HepG2 (cell line): ENCODE measurements at regions not wholly inside any gene's neighbourhood (a gene's known extent, or its start where the extent isn't known, plus 50 kb on each side); places are given as distances from the start of the nearest gene placed in this dataset.

Source experiments
- ATAC-seq: fragments of 200-7000 bp; cut with Tn5 transposase; 3 replicates; pipeline ENCODE4 v1.9.1; 2020; ENCODE audit warnings: mild to moderate bottlenecking, moderate library complexity
- BruUV-seq: library from RNA; stranded (reverse); fragments of 400-500 nt; replicated peaks from 2 replicates; lab custom pipeline; 2021; lab: Mats Ljungman, UMichigan
- CTCF ChIA-PET: fragments of 300-600 bp; formaldehyde crosslinking; extraction: SDS; loops from one replicate; lab custom pipeline; 2021; ENCODE audit warnings: low total read pairs, inconsistent platforms, low intra/inter-chr PET ratio; lab: Yijun Ruan, JAX
- POLR2A ChIA-PET: fragments of 350-600 bp; sonication (Branson Sonifier 250); formaldehyde crosslinking; loops from one replicate; lab custom pipeline; 2020; ENCODE audit warnings: antibody characterized with exemption, inconsistent platforms; lab: Yijun Ruan, JAX
- DNase-seq: peaks from one replicate; pipeline ENCODE4 v3.0.0-alpha.2; 2015; ENCODE audit warnings: low spot score
- FAIRE-seq: peaks from 3 replicates; lab custom pipeline; 2011; peaks lifted over from hg19 to GRCh38; lab: Jason Lieb, UNC
- H2AFZ ChIP-seq: one replicate; pipeline ENCODE4 v1.6.1; 2011; ENCODE audit warnings: low read length, inconsistent platforms
- H3K27ac ChIP-seq: fragments of 300-600 bp; 3 replicates; pipeline ENCODE4 v1.8.0; 2011; ENCODE audit warnings: mixed run types, mild to moderate bottlenecking, mixed read lengths, low read length, inconsistent platforms; ENCODE audit not compliant: insufficient read depth; ENCODE audit errors: extremely low read length
- H3K27me3 ChIP-seq, 2 experiments: fragments of 200-600 bp in 1 of 2; 2 replicates in 1 of 2; 3 replicates in 1 of 2; pipeline versions ENCODE4 v1.6.0 to v1.8.0; 2011; ENCODE audit warnings: low read length in 2 of 2, mild to moderate bottlenecking in 2 of 2, moderate library complexity in 2 of 2, inconsistent platforms in 1 of 2; ENCODE audit not compliant: insufficient read depth in 2 of 2, control insufficient read depth in 1 of 2
- H3K36me3 ChIP-seq, 2 experiments: fragments of 200-600 bp in 1 of 2; replicated peaks in 1 of 2; 2 replicates in 1 of 2; 3 replicates in 1 of 2; pipeline versions ENCODE4 v1.5.1 to v1.8.0; 2011; ENCODE audit warnings: low read length in 2 of 2, inconsistent platforms in 1 of 2; ENCODE audit not compliant: insufficient read depth in 2 of 2, control insufficient read depth in 1 of 2
- H3K4me1 ChIP-seq: 2 replicates; pipeline ENCODE4 v1.5.1; 2012; ENCODE audit warnings: low read length, inconsistent platforms; ENCODE audit not compliant: insufficient read depth
- H3K4me2 ChIP-seq: 2 replicates; pipeline ENCODE4 v1.6.0; 2011; ENCODE audit warnings: low read depth, low read length, inconsistent platforms
- H3K4me3 ChIP-seq, 3 experiments: fragments of 200-600 bp in 1 of 3; sonication (generic), shearing (Covaris generic) in 1 of 3; replicated peaks in 1 of 3; 2 replicates each; pipeline ENCODE4 v1.5.1; 2011 to 2016; ENCODE audit warnings: low read length in 3 of 3, inconsistent platforms in 2 of 3, low read depth in 2 of 3, mild to moderate bottlenecking in 2 of 3, control low read depth in 1 of 3, mixed read lengths in 1 of 3; ENCODE audit not compliant: insufficient read depth in 1 of 3
- H3K79me2 ChIP-seq: one replicate; pipeline ENCODE4 v1.6.1; 2011; ENCODE audit warnings: low read length, inconsistent platforms; ENCODE audit not compliant: insufficient read depth
- H3K9ac ChIP-seq: 2 replicates; pipeline ENCODE4 v1.6.0; 2011; ENCODE audit warnings: mild to moderate bottlenecking, low read depth, low read length, inconsistent platforms; ENCODE audit not compliant: insufficient read depth
- H3K9me3 ChIP-seq: 2 replicates; pipeline ENCODE4 v1.5.1; 2012; ENCODE audit warnings: mild to moderate bottlenecking, low read length
- H4K20me1 ChIP-seq: 2 replicates; pipeline ENCODE4 v1.6.0; 2011; ENCODE audit warnings: inconsistent platforms, mild to moderate bottlenecking, low read length, moderate library complexity; ENCODE audit not compliant: insufficient read depth
- ASH2L ChIP-seq: fragments of 300-600, 200-600 bp; sonication (generic); IDR thresholded peaks from 2 replicates; pipeline ENCODE4 v1.7.0; 2017; ENCODE audit warnings: low read depth, mild to moderate bottlenecking, moderate library complexity, mixed read lengths, low read length; ENCODE audit not compliant: insufficient read length
- DBP ChIP-seq: sonication (generic); formaldehyde crosslinking; IDR thresholded peaks from 2 replicates; pipeline ENCODE4 v1.4.0; 2020; ENCODE audit warnings: missing genetic modification reagents; ENCODE audit errors: not compliant biosample characterization
- ESRRA ChIP-seq: sonication (generic); formaldehyde crosslinking; IDR thresholded peaks from 2 replicates; pipeline ENCODE4 v1.5.1; 2020; ENCODE audit warnings: mild to moderate bottlenecking, low read depth, missing genetic modification reagents
- GZF1 ChIP-seq: sonication (generic); formaldehyde crosslinking; IDR thresholded peaks from 2 replicates; pipeline ENCODE4 v1.5.1; 2020; ENCODE audit warnings: mild to moderate bottlenecking, missing genetic modification reagents
- HDAC6 ChIP-seq: fragments of 200-600 bp; sonication (generic); IDR thresholded peaks from 2 replicates; pipeline ENCODE4 v1.7.0; 2017; ENCODE audit warnings: mild to moderate bottlenecking, antibody characterized with exemption, low read length, low read depth
- HHEX ChIP-seq: IDR thresholded peaks from 2 replicates; pipeline ENCODE4 v1.6.1; 2016; ENCODE audit warnings: control low read depth
- ISX ChIP-seq: sonication (generic); formaldehyde crosslinking; conservative IDR thresholded peaks from 2 replicates; pipeline ENCODE4 v1.5.0; 2020; ENCODE audit warnings: missing genetic modification reagents
- JUN ChIP-seq: sonication (generic); formaldehyde crosslinking; IDR thresholded peaks from 2 replicates; pipeline ENCODE4 v1.4.0; 2020; ENCODE audit warnings: mild to moderate bottlenecking, missing genetic modification reagents
- KDM5A ChIP-seq: fragments of 200-600 bp; sonication (generic); IDR thresholded peaks from 2 replicates; pipeline ENCODE4 v1.7.0; 2018; ENCODE audit warnings: antibody characterized with exemption, mild to moderate bottlenecking, low read length, borderline replicate concordance
- NKX3-1 ChIP-seq: sonication (generic); formaldehyde crosslinking; IDR thresholded peaks from 2 replicates; pipeline ENCODE4 v1.5.0; 2020; ENCODE audit warnings: missing genetic modification reagents
- SCMH1 ChIP-seq: sonication (generic); formaldehyde crosslinking; IDR thresholded peaks from 2 replicates; pipeline ENCODE4 v1.9.0; 2021; ENCODE audit warnings: missing genetic modification reagents, mild to moderate bottlenecking, borderline replicate concordance
- SNAI1 ChIP-seq: sonication (generic); formaldehyde crosslinking; IDR thresholded peaks from 2 replicates; pipeline ENCODE4 v1.5.0; 2020; ENCODE audit warnings: mild to moderate bottlenecking, missing genetic modification reagents, borderline replicate concordance
- XBP1 ChIP-seq: sonication (generic); formaldehyde crosslinking; IDR thresholded peaks from 2 replicates; pipeline ENCODE4 v1.5.0; 2020; ENCODE audit warnings: missing genetic modification reagents
- ZNF564 ChIP-seq: sonication (generic); formaldehyde crosslinking; IDR thresholded peaks from 2 replicates; pipeline ENCODE4 v1.8.1; 2023; ENCODE audit warnings: mild to moderate bottlenecking, missing genetic modification reagents
- ZNF609 ChIP-seq: sonication (generic); formaldehyde crosslinking; IDR thresholded peaks from 2 replicates; pipeline ENCODE4 v1.4.0; 2020; ENCODE audit warnings: mild to moderate bottlenecking, missing genetic modification reagents, borderline replicate concordance
- WGBS: methylation state at CpG from one replicate; pipeline ENCODE4 v1.1.6; 2017; ENCODE audit warnings: low lambda C conversion rate; 5-methylcytosine and 5-hydroxymethylcytosine counted together
- in situ Hi-C: cut with HindIII; loops from 2 replicates; pipeline ENCODE4 v1.10.0; 2017; ENCODE audit warnings: low pct_unique_long_range_greater_than_20kb; ENCODE audit not compliant: extremely low pct_ligation_motif_present
- intact Hi-C: fragments of 100-400 bp; cut with micrococcal nuclease; formaldehyde crosslinking; loops from one replicate; pipeline ENCODE4 v1.10.0; 2022; ENCODE audit not compliant: unreplicated experiment

GRCh38 chr17:13699261-13699660 is 97.5 kb upstream of the HS3ST3A1 start:
- Histone ChIP-seq H3K9ac (no peak overlapping the region), H3K36me3 (no peaks in the 10 kb centered on the region), H3K4me1 (no peaks in the 10 kb centered on the region), H3K27ac (no peak overlapping the region), H3K79me2 (no peaks in the 10 kb centered on the region), H3K27me3 (no peaks in the 10 kb centered on the region; a peak in 1 of 5 replicates), H3K9me3 (no peaks in the 10 kb centered on the region), H3K4me2 (no peak overlapping the region), H3K4me3 (no peak overlapping the region), H4K20me1 (no peaks in the 10 kb centered on the region), H2AFZ (no peak overlapping the region)
- FAIRE-seq (no peak), ATAC-seq (no peak), DNase-seq (no peak)
- CTCF ChIA-PET, result no interaction called here
- 50% methylated on average over 2 of the region's 2 CpGs for WGBS
- intact Hi-C loops, result no loop called here
- no TSS peak for BruUV-seq
- POLR2A ChIA-PET, result no interaction called here
- in situ Hi-C loops, result no loop called here
- TF ChIP-seq GZF1 (CRISPR knock-in tag) (no peak), DBP (CRISPR knock-in tag) (no peak), NKX3-1 (no peak), SNAI1 (CRISPR knock-in tag) (no peak), ZNF609 (CRISPR knock-in tag) (no peak), ZNF564 (CRISPR knock-in tag) (no peak), HHEX (CRISPR knock-in tag) (no peak), XBP1 (CRISPR knock-in tag) (no peak), ISX (CRISPR knock-in tag) (no peak), ESRRA (CRISPR knock-in tag) (no peak), KDM5A (no peak), ASH2L (no peak), SCMH1 (CRISPR knock-in tag) (no peak), JUN (CRISPR knock-in tag) (no peak), HDAC6 (no peak)
